Activated B cell treated with CpG ODN at 0.5 μM for 24 hours (primary cell): ENCODE measurements at regions not wholly inside any gene's neighbourhood (a gene's known extent, or its start where the extent isn't known, plus 50 kb on each side); places are given as distances from the start of the nearest gene placed in this dataset.

Source experiments
- ATAC-seq: fragments of 200-7000 bp; cut with Tn5 transposase; one replicate; pipeline ENCODE4 v1.10.0; 2021; ENCODE audit warnings: low read depth, mild to moderate bottlenecking, moderate library complexity
- CTCF ChIA-PET: fragments of 350-600 bp; sonication (Branson Sonifier 250); formaldehyde crosslinking; loops from one replicate; lab custom pipeline; 2021; ENCODE audit warnings: antibody characterized with exemption; lab: Charles Lee
- POLR2A ChIA-PET: fragments of 350-600 bp; sonication (Branson Sonifier 250); formaldehyde crosslinking; loops from one replicate; lab custom pipeline; 2021; ENCODE audit warnings: antibody characterized with exemption; lab: Charles Lee
- DNase-seq: peaks from one replicate; pipeline ENCODE4 v3.0.0; 2022
- H3K27ac Mint-ChIP-seq: one replicate; pipeline ENCODE4 v1.8.0; 2020; ENCODE audit warnings: mixed read lengths
- H3K27me3 Mint-ChIP-seq: one replicate; pipeline ENCODE4 v1.8.0; 2021; ENCODE audit warnings: mixed read lengths
- H3K36me3 Mint-ChIP-seq: one replicate; pipeline ENCODE4 v1.8.0; 2021; ENCODE audit warnings: low read depth, mixed read lengths
- H3K4me1 Mint-ChIP-seq: one replicate; pipeline ENCODE4 v1.8.0; 2021; ENCODE audit warnings: mixed read lengths
- H3K4me3 Mint-ChIP-seq: one replicate; pipeline ENCODE4 v1.8.0; 2020; ENCODE audit warnings: mild to moderate bottlenecking, mixed read lengths
- H3K9me3 Mint-ChIP-seq: one replicate; pipeline ENCODE4 v1.8.0; 2020; ENCODE audit warnings: mixed read lengths
- CTCF ChIP-seq: fragments of 200-600 bp; IDR thresholded peaks from one replicate; pipeline ENCODE4 v1.8.0; 2022; ENCODE audit warnings: antibody characterized with exemption, mild to moderate bottlenecking
- intact Hi-C: fragments of 100-400 bp; cut with micrococcal nuclease; formaldehyde crosslinking; loops from one replicate; pipeline ENCODE4 v1.15.1; 2024

GRCh38 chr7:91396-92175 lies 100.8 kb upstream of the FAM20C start:
- DNase-seq (no peak), ATAC-seq (no peak)
- no peak for TF ChIP-seq CTCF
- CTCF ChIA-PET: no interaction called here
- Mint-ChIP-seq H3K4me1 (peaks cover 12% of the 10 kb centered on the region), H3K9me3 (no peaks in the 10 kb centered on the region), H3K27me3 (peaks cover 8% of the 10 kb centered on the region), H3K27ac (no peak overlapping the region), H3K4me3 (no peak overlapping the region), H3K36me3 (no peaks in the 10 kb centered on the region)
- intact Hi-C loops: no loop called here
- POLR2A ChIA-PET: no interaction called here

GRCh38 chr7:92231-92674 lies 100.1 kb upstream of the FAM20C start:
- Mint-ChIP-seq H3K9me3 (peaks cover 4% of the 10 kb centered on the region), H3K27me3 (peaks cover 12% of the 10 kb centered on the region)

GRCh38 chr7:92888-93672 lies 99.3 kb upstream of the FAM20C start:
- ChIA-PET CTCF (no interaction called here), POLR2A (no interaction called here)
- intact Hi-C loops: no loop called here
- TF ChIP-seq CTCF: no peak
- Mint-ChIP-seq H3K27me3 (peaks cover 12% of the 10 kb centered on the region), H3K4me3 (no peak overlapping the region), H3K27ac (no peak overlapping the region), H3K36me3 (no peaks in the 10 kb centered on the region), H3K9me3 (peaks cover 8% of the 10 kb centered on the region), H3K4me1 (peaks cover 12% of the 10 kb centered on the region)
- no peak for ATAC-seq
- DNase-seq: no peak

More at GRCh38 chr7:92231-92674, 100.1 kb upstream of the FAM20C start:
- ChIA-PET CTCF (no interaction called here), POLR2A (no interaction called here)
- TF ChIP-seq CTCF: no peak
- Mint-ChIP-seq H3K27ac (no peak overlapping the region), H3K4me1 (peaks cover 12% of the 10 kb centered on the region), H3K36me3 (no peaks in the 10 kb centered on the region), H3K4me3 (no peak overlapping the region)
- intact Hi-C loops: no loop called here
- ATAC-seq: no peak
- no peak for DNase-seq

GRCh38 chr7:94251-94801 lies 98.0 kb upstream of the FAM20C start:
- H3K9me3 Mint-ChIP-seq: peaks cover 12% of the 10 kb centered on the region
- H3K4me1 Mint-ChIP-seq: peaks cover 10% of the 10 kb centered on the region
- H3K27me3 Mint-ChIP-seq: peaks cover 12% of the 10 kb centered on the region
- no peak overlapping the region for H3K27ac Mint-ChIP-seq
- ATAC-seq (no peak), DNase-seq (no peak)
- POLR2A ChIA-PET: no interaction called here
- intact Hi-C loops: no loop called here
- no peak overlapping the region for H3K4me3 Mint-ChIP-seq
- TF ChIP-seq CTCF: no peak
- H3K36me3 Mint-ChIP-seq: no peaks in the 10 kb centered on the region
- CTCF ChIA-PET: no interaction called here
